22Rv1 (cell line): ENCODE measurements at regions not wholly inside any gene's neighbourhood (a gene's known extent, or its start where the extent isn't known, plus 50 kb on each side); places are given as distances from the start of the nearest gene placed in this dataset.
A peak's percentile ranks its signal among the peaks of the same experiment; 100 is the strongest.

Experiments used
- H3K27ac ChIP-seq: fragments of 450-650 bp; 2 replicates; pipeline ENCODE4 v1.5.1; 2017
- ZFX ChIP-seq: fragments of 450-650 bp; IDR thresholded peaks from 2 replicates; pipeline ENCODE4 v1.6.1; 2017; ENCODE audit warnings: antibody characterized with exemption, borderline replicate concordance
- TF ChIP-seq, protein P1 (sequence below): fragments of 450-650 bp; IDR thresholded peaks from 2 replicates; pipeline ENCODE4 v1.5.1; 2017; ENCODE audit warnings: mild to moderate bottlenecking

DNA sequence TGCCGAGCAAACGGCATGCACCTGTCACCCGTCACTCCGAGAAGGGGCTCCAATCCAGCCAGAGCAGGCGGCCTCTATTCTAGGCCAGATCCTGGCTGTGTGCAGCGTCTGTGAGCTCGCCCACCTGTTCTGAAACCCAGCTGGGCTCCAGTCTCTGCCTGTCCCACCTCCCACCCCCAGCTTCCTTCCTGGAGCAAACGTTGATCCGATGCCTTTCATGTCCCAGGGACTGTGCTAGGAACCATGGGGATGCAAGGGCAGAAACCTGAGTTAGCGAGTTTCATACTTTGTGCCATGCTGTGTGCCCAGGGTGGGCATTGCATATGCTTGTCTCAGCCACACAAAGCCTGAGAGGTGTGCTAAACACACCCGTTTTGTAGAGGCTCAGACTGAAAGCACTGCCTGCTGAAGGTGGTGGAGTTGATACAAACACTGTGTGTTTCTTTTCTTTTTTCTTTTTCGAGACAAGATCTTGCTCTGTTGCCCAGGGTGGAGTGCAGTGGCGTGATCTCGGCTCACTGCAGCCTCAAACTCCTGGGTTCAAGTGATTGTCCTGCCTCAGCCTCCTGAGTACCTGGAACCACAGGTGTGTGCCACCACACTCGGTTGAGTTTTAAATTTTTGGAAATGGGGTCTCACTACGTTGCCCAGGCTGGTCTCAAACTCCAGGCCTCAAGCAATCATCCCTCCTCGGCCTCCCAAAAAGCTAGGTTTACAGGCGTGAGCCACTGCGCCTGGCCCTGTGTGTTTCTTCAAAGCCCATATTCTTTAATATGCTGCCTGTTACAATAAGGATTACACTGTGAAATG is 84.1 kb upstream of the MED13L start:
- no peak for TF ChIP-seq ZFX
- TF ChIP-seq, protein P1, sequence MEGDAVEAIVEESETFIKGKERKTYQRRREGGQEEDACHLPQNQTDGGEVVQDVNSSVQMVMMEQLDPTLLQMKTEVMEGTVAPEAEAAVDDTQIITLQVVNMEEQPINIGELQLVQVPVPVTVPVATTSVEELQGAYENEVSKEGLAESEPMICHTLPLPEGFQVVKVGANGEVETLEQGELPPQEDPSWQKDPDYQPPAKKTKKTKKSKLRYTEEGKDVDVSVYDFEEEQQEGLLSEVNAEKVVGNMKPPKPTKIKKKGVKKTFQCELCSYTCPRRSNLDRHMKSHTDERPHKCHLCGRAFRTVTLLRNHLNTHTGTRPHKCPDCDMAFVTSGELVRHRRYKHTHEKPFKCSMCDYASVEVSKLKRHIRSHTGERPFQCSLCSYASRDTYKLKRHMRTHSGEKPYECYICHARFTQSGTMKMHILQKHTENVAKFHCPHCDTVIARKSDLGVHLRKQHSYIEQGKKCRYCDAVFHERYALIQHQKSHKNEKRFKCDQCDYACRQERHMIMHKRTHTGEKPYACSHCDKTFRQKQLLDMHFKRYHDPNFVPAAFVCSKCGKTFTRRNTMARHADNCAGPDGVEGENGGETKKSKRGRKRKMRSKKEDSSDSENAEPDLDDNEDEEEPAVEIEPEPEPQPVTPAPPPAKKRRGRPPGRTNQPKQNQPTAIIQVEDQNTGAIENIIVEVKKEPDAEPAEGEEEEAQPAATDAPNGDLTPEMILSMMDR = no peak
- no peak overlapping the region for H3K27ac ChIP-seq

DNA sequence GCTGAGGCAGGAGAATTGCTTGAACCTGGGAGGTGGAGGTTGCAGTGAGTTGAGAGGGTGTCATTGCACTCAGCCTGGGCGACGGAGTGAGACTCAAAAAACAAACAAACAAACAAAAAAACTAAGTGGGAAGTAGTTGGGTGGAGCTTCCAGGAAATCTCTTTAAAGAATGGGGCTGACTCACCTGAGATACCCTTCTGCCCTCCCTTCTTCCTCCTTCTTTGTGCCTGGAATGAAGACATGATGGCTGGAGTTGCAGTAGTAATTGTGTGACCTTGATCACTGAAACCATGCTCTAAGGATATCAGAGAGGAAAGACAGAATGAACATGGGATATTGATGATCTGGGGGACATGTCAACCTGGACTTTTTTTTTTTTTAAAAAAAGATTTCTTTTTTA is 87.6 kb upstream of the MED13L start:
- TF ChIP-seq ZFX = no peak
- TF ChIP-seq, protein P1 = no peak

DNA sequence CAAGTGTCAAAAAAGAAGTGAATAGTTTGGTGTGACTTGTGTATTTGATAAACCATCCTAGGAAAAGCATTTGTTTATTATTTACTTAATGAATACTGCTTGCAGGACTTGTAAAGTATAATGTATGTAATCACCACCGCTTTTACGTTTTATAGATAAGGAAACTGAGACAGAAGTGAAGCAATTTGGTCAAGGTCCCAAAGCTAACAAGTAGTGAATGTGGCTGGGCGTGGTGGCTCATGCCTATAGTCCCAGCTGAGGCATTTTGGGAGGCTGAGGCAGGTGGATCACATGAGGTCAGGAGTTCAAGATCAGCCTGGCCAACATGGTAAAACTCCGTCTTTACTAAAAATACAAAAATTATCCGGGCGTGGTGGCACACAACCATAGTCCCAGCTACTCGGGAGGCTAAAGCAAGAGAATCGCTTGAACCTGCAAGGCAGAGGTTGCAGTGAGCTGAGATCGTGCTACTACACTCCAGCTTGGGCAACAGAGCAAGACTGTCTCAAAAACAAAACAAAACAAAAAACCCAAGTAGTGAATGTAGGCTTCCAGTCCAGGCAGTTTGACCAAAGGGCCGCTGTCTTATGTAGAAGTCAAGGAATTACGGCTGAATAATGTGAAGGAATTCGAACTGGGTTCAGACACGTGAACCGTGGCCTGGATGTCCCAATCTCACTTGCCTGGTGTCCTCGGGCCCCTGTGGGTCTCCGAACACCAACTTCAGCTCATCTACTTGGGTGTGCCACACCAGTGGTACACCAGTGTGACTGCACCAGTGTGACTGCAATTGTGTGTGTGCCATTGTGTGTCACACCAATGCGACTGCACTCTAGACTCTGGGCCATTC is 88.3 kb upstream of the MED13L start:
- peak overlapping the region; percentile 86 for H3K27ac ChIP-seq
- TF ChIP-seq ZFX = no peak
- TF ChIP-seq, protein P1 = no peak

More for the DNA sequence above, 87.6 kb upstream of the MED13L start:
- peak overlapping the region; percentile 86; the same call in 1 of the 2 replicates for H3K27ac ChIP-seq

DNA sequence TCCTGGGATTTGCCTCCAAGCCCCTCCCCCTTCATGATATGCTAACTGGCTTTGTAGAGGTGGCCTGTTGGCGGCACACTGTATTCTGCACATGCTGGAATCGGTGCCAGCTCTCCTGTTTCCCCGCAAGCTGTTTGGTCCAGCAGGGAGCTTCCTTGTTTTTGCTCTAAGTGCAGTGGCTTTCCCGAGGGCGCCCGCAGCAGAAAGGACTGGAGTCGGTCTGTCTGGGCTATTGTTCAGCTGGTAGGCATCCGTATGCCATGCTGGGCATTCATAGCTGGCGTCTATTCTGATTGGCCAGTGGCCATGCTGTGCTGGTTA is 88.9 kb upstream of the MED13L start:
- peak overlapping the region; percentile 86 for H3K27ac ChIP-seq
- TF ChIP-seq ZFX = no peak
- TF ChIP-seq, protein P1 = peak; percentile 58

DNA sequence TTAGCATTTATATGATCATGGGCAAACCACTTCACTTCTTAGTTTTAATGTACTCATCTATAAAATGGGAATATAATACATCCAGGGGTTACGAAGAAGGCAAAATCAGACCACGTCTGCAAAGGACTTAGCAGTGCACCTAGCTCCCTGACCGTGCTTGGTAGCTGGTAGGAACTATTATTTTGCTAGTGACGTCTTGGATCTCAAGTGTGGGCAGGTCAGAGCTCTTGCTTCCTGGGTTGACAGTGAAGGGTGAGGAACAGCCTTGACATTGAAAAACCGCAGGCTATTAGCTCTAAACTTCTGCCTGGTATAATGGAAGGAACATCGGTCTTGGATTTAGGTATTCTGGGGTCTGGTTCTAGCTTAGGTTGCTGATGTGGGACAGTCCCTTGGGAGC is 89.3 kb upstream of the MED13L start:
- peak overlapping the region; percentile 86 for H3K27ac ChIP-seq
- TF ChIP-seq, protein P1 = no peak
- TF ChIP-seq ZFX = no peak

DNA sequence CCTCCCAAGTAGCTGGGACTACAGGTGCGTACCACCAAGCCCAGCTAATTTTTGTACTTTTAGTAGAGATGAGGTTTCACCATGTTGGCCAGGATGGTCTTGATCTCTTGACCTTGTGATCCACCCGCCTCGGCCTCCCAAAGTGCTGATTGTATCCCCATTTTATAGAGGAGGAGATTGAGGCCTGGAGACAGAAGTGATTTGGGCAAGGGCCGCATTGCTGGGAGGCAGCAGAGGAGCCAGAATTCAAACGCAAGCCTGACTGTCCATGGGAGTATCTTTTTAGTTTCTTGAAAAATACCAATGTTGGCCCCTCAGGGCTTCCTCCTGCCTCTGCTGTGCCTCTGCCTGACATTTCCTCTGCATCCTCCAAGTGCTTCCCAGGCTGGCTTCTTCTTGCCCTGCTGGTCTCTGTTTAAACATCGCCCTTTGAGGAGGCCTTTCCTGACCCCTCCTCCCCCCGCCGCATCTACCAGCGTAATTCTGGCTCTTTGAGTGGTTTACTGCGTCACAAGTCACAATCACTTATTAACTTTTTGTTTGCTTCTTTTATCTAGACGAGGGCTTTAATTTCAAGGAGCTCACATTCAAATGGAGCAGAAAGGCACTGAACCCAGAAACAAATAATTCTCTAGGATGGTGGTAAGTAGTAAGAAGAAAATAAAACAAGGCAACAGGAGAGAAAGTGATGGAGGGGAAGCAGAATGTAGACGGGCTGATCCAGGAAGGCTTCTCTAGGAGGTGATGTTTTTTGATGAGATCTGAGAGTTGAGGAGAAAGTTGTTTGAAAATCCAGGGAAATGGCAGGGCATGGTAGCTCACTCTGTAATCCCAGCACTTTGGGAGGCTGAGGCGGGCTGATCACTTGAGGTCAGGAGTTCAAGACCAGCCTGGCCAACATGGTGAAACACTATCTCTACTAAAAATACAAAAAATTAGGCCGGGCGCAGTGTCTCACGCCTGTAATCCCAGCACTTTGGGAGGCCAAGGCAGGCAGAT is 91.0 kb upstream of the MED13L start:
- peak overlapping the region; percentile 86 for H3K27ac ChIP-seq
- TF ChIP-seq, protein P1 = no peak
- TF ChIP-seq ZFX = no peak
